ENCODE measurements at regions not wholly inside any gene's neighbourhood (a gene's known extent, or its start where the extent isn't known, plus 50 kb on each side); places are given as distances from the start of the nearest gene placed in this dataset.

GRCh38 chrX:45852884-45853283 is 652.2 kb upstream of the DIPK2B start:
- H3K9me3 ChIP-seq = no peaks in the 10 kb centered on the region
- peaks cover 0 to 17% of the 10 kb centered on the region in 2 donors for H3K27me3 ChIP-seq
- no peak for TF ChIP-seq CTCF (IDR thresholded peaks at IDR 0.05)
- no peak for TF ChIP-seq POLR2A (IDR thresholded peaks at IDR 0.05)
- intact Hi-C loops (cut with DNase I) = no loop called here
- no peaks in the 10 kb centered on the region for H3K36me3 ChIP-seq
- H3K27ac ChIP-seq = no peak overlapping the region
- DNase-seq = no peak
- ATAC-seq = no peak
- no peak overlapping the region for H3K4me3 ChIP-seq
- H3K4me1 ChIP-seq = no peaks in the 10 kb centered on the region
- 55% methylated on average over 3 of the region's 3 CpGs for WGBS (ENCODE audit: insufficient coverage, low coverage, low lambda C conversion rate, missing lambda C conversion rate)

- TF ChIP-seq POLR2A (IDR thresholded peaks at IDR 0.05) (no peak), CTCF (IDR thresholded peaks at IDR 0.05) (no peak)
- Histone ChIP-seq H3K4me3 (peak overlapping the region; percentile 22 to 48 (median 26)), H3K27ac (no peak overlapping the region), H3K27me3 (peaks cover 0 to 17% of the 10 kb centered on the region in 2 donors), H3K9me3 (no peaks in the 10 kb centered on the region), H3K4me1 (no peaks in the 10 kb centered on the region), H3K36me3 (no peaks in the 10 kb centered on the region)
- ATAC-seq (peak; percentile 50 to 62 (median 55)), DNase-seq (peak in 1 of 3 donors; percentile 28)
- 27% methylated on average over 9 of the region's 53 CpGs for WGBS (ENCODE audit: insufficient coverage, low coverage, low lambda C conversion rate, missing lambda C conversion rate)
- intact Hi-C loops (cut with DNase I) = no loop called here
These were observed 650.8 kb upstream of the DIPK2B start for GRCh38 chrX:45851434-45851991.

GRCh38 chrX:45850775-45851433 is 650.2 kb upstream of the DIPK2B start:
- intact Hi-C loops (cut with DNase I) = no loop called here
- Histone ChIP-seq H3K27me3 (peaks cover 0 to 17% of the 10 kb centered on the region in 2 donors), H3K9me3 (no peaks in the 10 kb centered on the region), H3K36me3 (no peaks in the 10 kb centered on the region), H3K4me3 (peak overlapping the region; percentile 22 to 48 (median 26)), H3K4me1 (no peaks in the 10 kb centered on the region), H3K27ac (no peak overlapping the region)
- TF ChIP-seq CTCF (IDR thresholded peaks at IDR 0.05) (no peak), POLR2A (IDR thresholded peaks at IDR 0.05) (no peak)
- WGBS (ENCODE audit: insufficient coverage, low coverage, low lambda C conversion rate, missing lambda C conversion rate) = 42% methylated on average over 20 of the region's 54 CpGs
- peak; percentile 33 to 50 (median 43) for ATAC-seq
- no peak for DNase-seq

GRCh38 chrX:45850197-45850774 is 649.6 kb upstream of the DIPK2B start:
- no peak overlapping the region for H3K27ac ChIP-seq
- H3K27me3 ChIP-seq = peaks cover 0 to 17% of the 10 kb centered on the region in 2 donors
- intact Hi-C loops (cut with DNase I) = no loop called here
- H3K36me3 ChIP-seq = no peaks in the 10 kb centered on the region
- H3K9me3 ChIP-seq = no peaks in the 10 kb centered on the region
- peak overlapping the region; percentile 22 to 48 (median 26) for H3K4me3 ChIP-seq
- no peaks in the 10 kb centered on the region for H3K4me1 ChIP-seq
- no peak for DNase-seq
- 36% methylated on average over 27 of the region's 28 CpGs for WGBS (ENCODE audit: insufficient coverage, low coverage, low lambda C conversion rate, missing lambda C conversion rate)
- no peak for TF ChIP-seq POLR2A (IDR thresholded peaks at IDR 0.05)
- TF ChIP-seq CTCF (IDR thresholded peaks at IDR 0.05) = no peak
- ATAC-seq = peak in 2 of 4 donors; percentile 14 to 26
